Stimulated activated memory B cell treated with anti-CD40 and anti-IgM and Interleukin-4, amounts not matched to agents 10 μg/mL and 1 μg/mL and 100 μg/mL, for 72 hours (primary cell): ENCODE measurements at regions not wholly inside any gene's neighbourhood (a gene's known extent, or its start where the extent isn't known, plus 50 kb on each side); places are given as distances from the start of the nearest gene placed in this dataset.
"Not testable (repeated sequence)": the region's sequence is repeated elsewhere in the genome, so short reads cannot be mapped to it uniquely, and the experiment has no call there.

Source experiments
- ATAC-seq: fragments of 150-1000 bp; cut with Tn5 transposase; 2 replicates; pipeline ENCODE4 v1.10.0; 2021
- H3K27ac Mint-ChIP-seq: one replicate; pipeline ENCODE4 v1.8.0; 2022; ENCODE audit warnings: mild to moderate bottlenecking, mixed read lengths
- H3K27me3 Mint-ChIP-seq: one replicate; pipeline ENCODE4 v1.8.0; 2022; ENCODE audit warnings: mixed read lengths
- H3K36me3 Mint-ChIP-seq: one replicate; pipeline ENCODE4 v1.8.0; 2022; ENCODE audit warnings: mixed read lengths
- H3K4me1 Mint-ChIP-seq: one replicate; pipeline ENCODE4 v1.8.0; 2022; ENCODE audit warnings: mixed read lengths
- H3K4me3 Mint-ChIP-seq: one replicate; pipeline ENCODE4 v1.8.0; 2022; ENCODE audit warnings: mild to moderate bottlenecking, moderate library complexity, mixed read lengths
- H3K9me3 Mint-ChIP-seq: one replicate; pipeline ENCODE4 v1.8.0; 2022; ENCODE audit warnings: mixed read lengths

- no peaks in the 10 kb centered on the region for H3K27me3 Mint-ChIP-seq
- H3K36me3 Mint-ChIP-seq, result no peaks in the 10 kb centered on the region
- no peak for ATAC-seq
- H3K4me1 Mint-ChIP-seq, result no peaks in the 10 kb centered on the region
- no peak overlapping the region for H3K27ac Mint-ChIP-seq
- H3K4me3 Mint-ChIP-seq, result no peak overlapping the region
- peaks cover 15% of the 10 kb centered on the region for H3K9me3 Mint-ChIP-seq
Measured at GRCh38 chr2:35820391-35820790, 535.2 kb upstream of the CRIM1 start.

GRCh38 chr2:35819033-35819432 lies 536.5 kb upstream of the CRIM1 start:
- no peaks in the 10 kb centered on the region for H3K27me3 Mint-ChIP-seq
- no peak for ATAC-seq
- no peak overlapping the region for H3K4me3 Mint-ChIP-seq
- peaks cover 15% of the 10 kb centered on the region for H3K9me3 Mint-ChIP-seq
- no peak overlapping the region for H3K27ac Mint-ChIP-seq
- H3K4me1 Mint-ChIP-seq, result no peaks in the 10 kb centered on the region
- H3K36me3 Mint-ChIP-seq, result no peaks in the 10 kb centered on the region

DNA sequence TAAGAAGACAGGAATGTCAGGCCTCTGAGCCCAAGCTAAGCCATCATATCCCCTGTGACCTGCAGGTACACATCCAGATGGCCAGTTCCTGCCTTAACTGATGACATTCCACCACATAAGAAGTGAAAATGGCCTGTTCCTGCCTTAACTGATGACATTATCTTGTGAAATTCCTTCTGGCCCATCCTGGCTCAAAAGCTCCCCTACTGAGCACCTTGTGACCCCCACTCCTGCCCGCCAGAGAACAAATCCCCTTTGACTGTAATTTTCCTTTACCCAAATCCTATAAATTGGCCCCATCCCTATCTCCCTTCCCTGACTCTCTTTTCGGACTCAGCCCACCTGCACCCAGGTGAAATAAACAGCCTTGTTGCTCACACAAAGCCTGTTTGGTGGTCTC lies 537.2 kb upstream of the CRIM1 start:
- H3K4me3 Mint-ChIP-seq, ATAC-seq, H3K4me1 Mint-ChIP-seq: not testable (repeated sequence)

GRCh38 chr2:35814597-35814996 lies 541.0 kb upstream of the CRIM1 start:
- H3K9me3 Mint-ChIP-seq, result peaks cover 19% of the 10 kb centered on the region
- H3K4me3 Mint-ChIP-seq, ATAC-seq, H3K27ac Mint-ChIP-seq, H3K36me3 Mint-ChIP-seq, H3K4me1 Mint-ChIP-seq, H3K27me3 Mint-ChIP-seq: not testable (repeated sequence)

More for the DNA sequence above, 537.2 kb upstream of the CRIM1 start:
- H3K36me3 Mint-ChIP-seq, H3K27me3 Mint-ChIP-seq, H3K27ac Mint-ChIP-seq: not testable (repeated sequence)
- H3K9me3 Mint-ChIP-seq, result peaks cover 16% of the 10 kb centered on the region

GRCh38 chr2:35803126-35803525 lies 552.5 kb upstream of the CRIM1 start:
- Mint-ChIP-seq H3K27ac (no peak overlapping the region), H3K9me3 (peaks cover 19% of the 10 kb centered on the region), H3K36me3 (no peaks in the 10 kb centered on the region), H3K4me1 (no peaks in the 10 kb centered on the region), H3K27me3 (no peaks in the 10 kb centered on the region), H3K4me3 (no peak overlapping the region)
- ATAC-seq, result no peak

DNA sequence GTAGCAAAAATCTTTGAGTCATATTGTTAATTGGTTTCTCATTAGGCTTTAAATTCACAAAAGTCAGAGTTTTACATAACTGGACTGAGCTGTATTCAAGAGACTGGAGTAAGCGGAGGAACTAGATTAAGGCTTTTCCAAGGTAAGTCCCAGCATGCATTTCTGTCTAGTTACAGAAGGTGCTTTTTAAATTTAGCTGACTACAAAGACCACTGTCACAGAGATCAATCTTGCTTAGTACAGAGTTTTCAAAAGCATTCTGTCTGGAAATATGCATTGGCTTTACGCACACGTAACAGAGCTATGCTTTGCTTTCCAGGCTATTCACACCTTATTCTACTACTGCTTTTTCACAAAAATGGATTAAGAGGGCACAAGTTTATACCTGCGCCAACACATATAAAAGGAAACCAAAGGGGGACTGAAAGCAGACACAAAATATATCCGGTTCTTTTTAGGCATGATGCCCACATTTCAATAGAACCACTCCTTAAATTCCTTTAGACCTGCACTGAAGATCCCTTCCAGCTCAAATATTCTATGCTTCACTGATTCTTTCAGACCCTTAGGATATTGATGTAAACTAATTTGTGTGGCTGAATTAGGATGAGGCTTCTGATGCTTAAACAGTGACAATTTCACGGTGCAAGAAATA lies 560.7 kb upstream of the CRIM1 start:
- no peaks in the 10 kb centered on the region for H3K36me3 Mint-ChIP-seq
- H3K27me3 Mint-ChIP-seq, result no peaks in the 10 kb centered on the region
- no peak overlapping the region for H3K4me3 Mint-ChIP-seq
- H3K9me3 Mint-ChIP-seq, result no peaks in the 10 kb centered on the region
- H3K4me1 Mint-ChIP-seq, result no peaks in the 10 kb centered on the region
- no peak for ATAC-seq
- H3K27ac Mint-ChIP-seq, result no peak overlapping the region

DNA sequence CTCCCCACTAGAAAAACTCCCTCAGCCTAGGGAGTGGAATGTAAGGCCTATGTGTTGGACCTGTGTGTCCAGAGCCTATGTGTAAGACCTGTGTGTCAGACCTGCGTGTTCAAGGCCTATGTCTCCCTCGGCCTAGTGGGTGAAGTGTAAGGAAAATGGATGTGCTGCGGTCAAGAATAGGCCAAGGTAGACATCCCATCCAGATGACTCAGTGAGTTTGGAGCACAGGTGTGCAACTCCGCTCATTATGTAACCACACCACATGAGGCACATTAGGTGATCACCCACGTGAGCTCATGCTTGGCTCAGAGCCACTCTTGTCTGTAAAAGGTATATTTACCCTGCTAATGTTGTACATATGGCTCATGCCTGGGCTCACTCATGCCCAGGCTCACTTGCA lies 565.3 kb upstream of the CRIM1 start:
- Mint-ChIP-seq H3K27me3 (no peaks in the 10 kb centered on the region), H3K27ac (no peak overlapping the region), H3K4me1 (no peaks in the 10 kb centered on the region), H3K36me3 (no peaks in the 10 kb centered on the region), H3K9me3 (peaks cover 4% of the 10 kb centered on the region), H3K4me3 (no peak overlapping the region)
- ATAC-seq, result no peak

- Mint-ChIP-seq H3K4me1 (no peaks in the 10 kb centered on the region), H3K4me3 (no peak overlapping the region), H3K27ac (no peak overlapping the region), H3K27me3 (no peaks in the 10 kb centered on the region), H3K9me3 (peaks cover 9% of the 10 kb centered on the region), H3K36me3 (no peaks in the 10 kb centered on the region)
- no peak for ATAC-seq
Measured at GRCh38 chr2:35788543-35788942, 567.0 kb upstream of the CRIM1 start.

DNA sequence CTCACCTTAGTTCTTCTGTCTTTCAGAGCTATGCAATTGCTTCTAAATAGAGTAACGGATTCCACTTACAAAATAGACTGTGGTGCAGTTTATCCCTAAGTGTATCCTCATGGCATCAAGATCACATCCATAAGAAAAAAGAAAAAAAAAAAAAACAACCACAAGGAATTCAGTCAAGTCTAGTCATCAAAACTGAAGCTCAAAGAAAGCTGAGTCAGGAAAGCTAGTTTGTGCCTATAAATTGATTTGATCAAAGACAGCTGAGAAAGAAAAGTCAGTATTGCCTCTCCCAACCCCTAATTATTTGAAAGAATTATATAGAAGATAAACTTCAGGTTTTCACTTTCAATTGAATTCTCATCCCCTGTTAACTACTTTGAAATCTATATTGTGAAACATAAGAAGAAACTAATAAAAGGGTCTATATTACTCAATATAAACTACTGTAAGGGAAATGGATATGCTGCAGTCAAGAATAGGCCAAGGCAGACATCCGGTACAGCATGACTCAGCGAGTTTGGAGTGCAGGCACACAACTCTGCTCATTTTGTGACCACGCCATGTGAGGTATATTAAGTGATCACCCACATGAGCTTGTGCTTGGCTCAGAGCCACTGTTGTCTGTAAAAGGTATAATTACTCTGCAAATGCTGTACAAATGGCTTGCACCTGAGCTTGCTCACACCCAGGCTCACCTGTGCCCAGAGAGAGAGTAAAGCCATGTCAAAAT lies 568.1 kb upstream of the CRIM1 start:
- no peaks in the 10 kb centered on the region for H3K27me3 Mint-ChIP-seq
- ATAC-seq, result no peak
- no peaks in the 10 kb centered on the region for H3K4me1 Mint-ChIP-seq
- no peak overlapping the region for H3K4me3 Mint-ChIP-seq
- no peaks in the 10 kb centered on the region for H3K36me3 Mint-ChIP-seq
- H3K27ac Mint-ChIP-seq, result no peak overlapping the region
- H3K9me3 Mint-ChIP-seq, result peaks cover 13% of the 10 kb centered on the region

GRCh38 chr2:35785564-35785963 lies 570.0 kb upstream of the CRIM1 start:
- Mint-ChIP-seq H3K9me3 (peaks cover 20% of the 10 kb centered on the region), H3K4me1 (no peaks in the 10 kb centered on the region), H3K4me3 (no peak overlapping the region), H3K36me3 (no peaks in the 10 kb centered on the region), H3K27me3 (no peaks in the 10 kb centered on the region), H3K27ac (no peak overlapping the region)
- ATAC-seq, result no peak

GRCh38 chr2:35784777-35785176 lies 570.8 kb upstream of the CRIM1 start:
- H3K27ac Mint-ChIP-seq, result no peak overlapping the region
- no peaks in the 10 kb centered on the region for H3K27me3 Mint-ChIP-seq
- no peak overlapping the region for H3K4me3 Mint-ChIP-seq
- peaks cover 23% of the 10 kb centered on the region for H3K9me3 Mint-ChIP-seq
- no peaks in the 10 kb centered on the region for H3K36me3 Mint-ChIP-seq
- no peak for ATAC-seq
- no peaks in the 10 kb centered on the region for H3K4me1 Mint-ChIP-seq

GRCh38 chr2:35783723-35784122 lies 571.9 kb upstream of the CRIM1 start:
- ATAC-seq, result no peak
- Mint-ChIP-seq H3K27me3 (no peaks in the 10 kb centered on the region), H3K4me3 (no peak overlapping the region), H3K27ac (no peak overlapping the region), H3K36me3 (no peaks in the 10 kb centered on the region), H3K4me1 (no peaks in the 10 kb centered on the region), H3K9me3 (peaks cover 23% of the 10 kb centered on the region)

DNA sequence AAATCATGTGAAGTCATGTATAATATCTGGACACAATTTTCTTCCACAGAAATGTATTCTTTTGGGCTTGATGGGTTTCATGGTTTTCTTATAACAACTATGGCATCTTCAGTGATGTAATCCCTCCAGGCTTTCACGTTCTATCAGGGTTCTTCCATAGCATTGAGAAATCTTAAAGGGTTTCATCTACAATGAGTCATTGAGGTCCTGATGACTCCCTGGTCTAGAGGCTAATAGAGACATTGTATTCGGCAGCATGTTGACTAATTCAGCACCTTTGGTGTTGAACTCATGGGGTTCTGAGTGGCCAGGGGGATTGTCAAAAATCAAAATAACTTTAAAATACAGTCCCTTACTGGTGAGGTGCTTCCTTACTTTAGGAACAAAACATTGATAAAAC lies 614.0 kb upstream of the CRIM1 start:
- Mint-ChIP-seq H3K9me3 (peaks cover 12% of the 10 kb centered on the region), H3K27me3 (no peaks in the 10 kb centered on the region), H3K36me3 (no peaks in the 10 kb centered on the region), H3K27ac (no peak overlapping the region), H3K4me1 (no peaks in the 10 kb centered on the region), H3K4me3 (no peak overlapping the region)
- no peak for ATAC-seq

- Mint-ChIP-seq H3K36me3 (no peaks in the 10 kb centered on the region), H3K27ac (no peak overlapping the region), H3K4me3 (no peak overlapping the region), H3K4me1 (no peaks in the 10 kb centered on the region), H3K27me3 (no peaks in the 10 kb centered on the region), H3K9me3 (peaks cover 8% of the 10 kb centered on the region)
- ATAC-seq, result no peak
Measured at GRCh38 chr2:35731674-35732073, 623.9 kb upstream of the CRIM1 start.

DNA sequence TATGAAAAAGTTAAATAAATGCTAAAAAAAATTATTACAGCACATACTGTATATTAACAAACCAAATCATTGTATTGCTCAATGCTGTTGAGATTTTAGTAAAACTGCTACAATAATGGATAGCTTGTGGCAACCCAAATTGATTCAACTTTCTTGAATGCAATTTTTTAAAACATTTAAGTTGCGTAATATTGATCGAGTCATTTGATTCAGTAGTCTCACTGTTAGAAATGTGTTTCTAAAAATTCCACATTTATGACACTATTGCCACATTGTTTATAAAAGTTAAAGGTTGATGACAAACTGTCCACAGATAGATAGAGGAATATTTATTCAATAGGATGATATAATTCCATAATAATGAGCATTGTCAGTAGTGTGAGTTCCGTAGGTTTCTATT lies 640.7 kb upstream of the CRIM1 start:
- H3K9me3 Mint-ChIP-seq, result no peaks in the 10 kb centered on the region
- no peak overlapping the region for H3K27ac Mint-ChIP-seq
- H3K4me3 Mint-ChIP-seq, result no peak overlapping the region
- H3K36me3 Mint-ChIP-seq, result no peaks in the 10 kb centered on the region
- ATAC-seq, result no peak
- no peaks in the 10 kb centered on the region for H3K4me1 Mint-ChIP-seq
- no peaks in the 10 kb centered on the region for H3K27me3 Mint-ChIP-seq

DNA sequence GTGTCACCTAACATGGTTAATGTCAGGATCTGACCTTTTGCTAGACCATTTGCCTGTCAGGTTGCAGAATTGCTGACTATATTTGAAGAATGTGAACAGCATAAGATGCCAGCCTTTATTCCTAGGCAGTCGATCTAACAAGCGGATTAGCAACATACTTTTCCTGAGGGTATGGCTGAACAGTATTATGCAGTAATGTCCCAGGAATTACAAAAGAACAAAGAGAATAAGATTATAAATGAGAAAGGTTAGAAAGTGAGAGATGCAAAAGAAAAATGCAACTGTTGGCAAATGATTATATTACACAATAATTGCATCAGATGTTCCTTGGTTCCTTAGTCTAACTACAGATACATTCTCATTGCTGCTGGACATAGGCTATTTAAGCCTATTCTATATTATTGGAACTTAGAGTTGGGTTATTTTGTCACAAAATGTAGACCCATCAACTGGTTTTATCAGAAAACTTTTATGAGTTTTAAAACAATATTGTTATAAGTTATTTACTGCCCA lies 647.1 kb upstream of the CRIM1 start:
- H3K4me3 Mint-ChIP-seq, result no peak overlapping the region
- H3K36me3 Mint-ChIP-seq, result no peaks in the 10 kb centered on the region
- no peaks in the 10 kb centered on the region for H3K4me1 Mint-ChIP-seq
- H3K27me3 Mint-ChIP-seq, result no peaks in the 10 kb centered on the region
- no peak for ATAC-seq
- H3K9me3 Mint-ChIP-seq, result peaks cover 3% of the 10 kb centered on the region
- no peak overlapping the region for H3K27ac Mint-ChIP-seq
